ENCODE measurements at regions not wholly inside any gene's neighbourhood (a gene's known extent, or its start where the extent isn't known, plus 50 kb on each side); places are given as distances from the start of the nearest gene placed in this dataset.
"Not testable (repeated sequence)": the region's sequence is repeated elsewhere in the genome, so short reads cannot be mapped to it uniquely, and the experiment has no call there.

DNA sequence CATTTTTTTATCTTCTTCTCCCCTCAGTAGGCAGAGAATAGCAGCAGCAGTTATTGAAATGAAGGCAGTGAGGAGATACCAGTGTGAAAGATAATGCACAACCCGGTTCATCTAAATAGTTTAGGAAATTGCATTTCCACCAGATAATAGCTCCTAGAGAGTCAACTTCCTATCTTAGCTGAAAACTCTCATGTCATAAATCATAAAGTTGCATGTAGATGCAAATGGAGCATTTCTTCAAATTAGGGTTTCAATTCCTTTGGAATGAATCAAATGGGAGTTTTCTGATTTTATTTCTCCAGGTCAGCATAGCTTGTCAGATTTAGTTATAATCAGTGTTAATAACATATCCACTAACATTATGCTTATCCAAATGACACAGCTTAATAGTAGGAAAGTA is 335.3 kb downstream of the CNTNAP4 start:
- DNase-seq, result no peak

DNA sequence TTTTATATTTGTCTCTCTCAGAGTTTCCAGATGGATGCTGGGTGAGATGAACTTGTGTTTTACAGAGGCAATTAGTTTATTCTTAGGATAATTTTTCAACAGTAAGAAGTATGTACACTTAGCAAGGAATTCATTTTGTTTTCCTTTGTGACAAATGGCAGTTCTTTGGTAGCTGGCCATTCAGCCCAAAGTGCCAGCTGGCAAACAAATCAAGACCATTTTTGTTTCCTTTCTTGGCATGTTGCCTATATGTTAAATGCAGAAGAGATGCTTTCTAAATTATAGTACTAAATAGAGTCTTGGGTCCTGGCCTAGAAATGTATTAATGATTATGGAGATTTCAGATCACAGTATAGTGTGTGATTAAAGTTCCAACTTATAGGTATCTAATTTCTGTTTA is 337.1 kb downstream of the CNTNAP4 start:
- peak; percentile 38 for DNase-seq

DNA sequence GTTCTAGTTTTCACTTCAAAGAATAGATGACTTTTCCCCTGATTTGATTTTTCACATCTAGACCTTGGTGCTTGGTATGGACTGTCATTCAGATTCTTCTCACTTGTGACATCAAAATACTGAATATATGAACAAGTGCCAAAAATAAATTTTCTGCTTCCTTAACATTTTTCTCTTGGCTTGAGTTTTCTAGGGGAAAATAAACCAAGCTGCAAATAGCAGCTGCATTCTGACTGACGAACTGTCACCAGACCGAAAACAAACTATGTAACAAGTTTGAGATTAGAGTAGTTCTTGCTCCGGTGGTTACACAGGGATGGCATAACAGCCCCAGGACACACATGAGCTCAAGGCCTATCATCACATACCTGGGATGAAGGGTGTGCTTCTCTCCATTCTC is 345.7 kb downstream of the CNTNAP4 start:
- DNase-seq, result no peak

DNA sequence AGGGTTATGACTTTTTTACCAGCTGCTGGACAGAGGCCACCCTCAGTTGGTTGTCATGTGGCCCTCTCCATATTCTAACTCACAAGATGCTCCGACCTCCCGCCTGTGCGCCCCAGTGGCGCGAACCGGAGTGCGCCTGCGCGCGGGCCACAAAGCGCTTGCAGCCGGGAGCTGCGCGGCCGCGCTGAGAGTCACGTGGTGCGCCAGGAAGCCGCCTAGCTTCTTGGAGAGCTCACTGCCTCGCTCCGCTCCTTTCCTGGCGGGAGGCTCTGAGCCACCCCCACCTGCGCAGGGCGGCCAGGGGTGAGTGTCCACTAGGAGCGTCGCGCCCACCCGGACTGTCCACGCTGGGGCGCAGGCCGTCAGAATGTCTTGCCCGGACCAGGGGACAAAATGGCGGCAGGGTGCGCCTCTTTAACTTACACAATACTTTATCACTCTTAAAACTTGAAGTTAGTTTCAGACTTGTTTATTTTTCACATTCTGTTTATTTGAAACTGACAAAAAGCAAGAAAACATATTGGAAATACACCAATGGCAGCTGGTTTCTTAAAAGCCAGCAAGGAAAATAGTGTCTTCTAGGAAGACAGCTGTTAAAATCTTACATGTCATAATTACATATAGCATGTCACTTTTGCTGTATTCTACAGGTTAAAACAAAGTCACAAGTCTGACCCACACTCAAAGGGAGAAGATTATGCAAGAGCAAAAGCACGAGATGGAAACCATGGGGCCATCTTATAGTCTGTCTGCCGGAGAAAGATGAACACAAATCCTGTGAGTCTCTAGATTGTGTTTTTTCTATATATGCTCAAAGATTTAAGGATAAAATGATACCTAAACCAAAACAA is 357.9 kb downstream of the CNTNAP4 start:
- DNase-seq, result no peak

- no peak for DNase-seq
Measured at GRCh38 chr16:76639685-76640289, 362.6 kb downstream of the CNTNAP4 start.

DNA sequence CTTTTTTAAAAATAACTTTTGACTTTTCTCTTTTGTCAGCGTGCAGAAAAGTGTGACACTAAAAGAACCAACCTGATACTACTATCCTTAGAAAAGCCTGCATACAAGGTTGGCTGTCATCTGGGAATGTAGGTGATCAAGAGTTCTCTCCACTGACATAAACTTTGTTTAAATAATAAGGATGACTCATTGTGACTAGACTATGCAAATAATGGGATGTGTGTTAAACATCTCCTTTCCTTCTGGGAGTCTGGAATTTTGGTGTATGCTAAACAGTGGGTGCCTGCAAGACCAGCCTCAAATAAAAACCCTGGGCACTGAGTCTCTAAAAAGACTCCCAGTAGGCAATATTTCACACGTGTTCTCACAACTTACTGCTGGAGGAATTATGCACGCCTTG is 373.4 kb downstream of the CNTNAP4 start:
- no peak for DNase-seq

GRCh38 chr16:76653390-76654026 is 376.3 kb downstream of the CNTNAP4 start:
- peak; percentile 46 for DNase-seq

DNA sequence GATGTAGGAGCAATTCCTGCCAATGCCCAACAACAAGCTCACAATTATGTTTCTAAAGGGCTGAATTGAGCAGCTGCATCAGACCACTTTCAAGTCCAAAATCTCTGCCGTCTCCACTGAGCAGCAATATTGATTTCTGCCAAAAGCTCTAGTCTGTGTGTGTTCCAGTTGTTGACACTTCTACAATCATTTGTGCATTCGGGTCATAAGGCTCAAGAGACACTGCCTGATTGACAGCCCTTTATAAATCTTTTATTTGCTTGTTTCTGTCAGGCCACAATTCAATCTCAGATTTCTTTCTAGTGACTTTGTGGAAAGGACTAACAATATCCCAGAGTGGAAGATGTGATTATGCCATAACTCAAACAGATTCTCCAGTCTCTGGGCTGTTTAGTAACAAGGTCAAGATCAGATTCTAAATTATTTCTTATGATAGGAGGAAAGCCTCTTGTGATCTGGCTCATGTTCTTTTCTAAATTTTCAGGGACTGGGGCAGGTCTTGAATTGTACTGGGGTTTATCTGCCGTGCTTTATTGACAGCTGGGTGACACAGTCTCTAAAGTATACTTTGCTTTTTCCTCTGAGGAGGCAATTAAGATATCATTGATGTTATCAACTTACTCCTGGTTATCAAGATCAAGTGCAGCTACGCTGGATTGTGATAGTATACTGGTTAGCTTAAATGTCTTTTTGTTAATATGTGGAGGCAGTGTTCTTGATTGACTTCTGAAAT is 377.1 kb downstream of the CNTNAP4 start:
- no peak for DNase-seq

DNA sequence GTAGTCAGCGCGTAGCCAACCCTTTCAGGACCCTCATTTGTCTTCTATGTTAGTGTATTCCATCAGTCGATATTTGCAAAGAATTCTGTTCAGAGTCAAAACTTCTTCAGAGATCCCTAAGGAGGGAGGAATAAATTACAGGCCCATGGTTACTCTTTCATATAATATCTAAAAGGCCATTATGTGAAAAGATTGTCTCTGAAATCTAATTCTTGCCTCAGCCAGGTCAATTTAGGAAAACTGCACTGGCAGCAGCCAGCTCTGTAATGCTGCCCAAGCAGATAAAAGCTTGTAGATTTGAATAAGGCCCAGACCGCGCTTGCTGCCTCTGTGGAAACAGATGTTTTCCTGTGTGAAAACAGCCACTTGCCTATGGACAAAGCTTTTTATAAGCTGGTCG is 379.8 kb downstream of the CNTNAP4 start:
- DNase-seq, result no peak

- DNase-seq, result no peak
Measured at GRCh38 chr16:76661691-76662235, 384.6 kb downstream of the CNTNAP4 start.

DNA sequence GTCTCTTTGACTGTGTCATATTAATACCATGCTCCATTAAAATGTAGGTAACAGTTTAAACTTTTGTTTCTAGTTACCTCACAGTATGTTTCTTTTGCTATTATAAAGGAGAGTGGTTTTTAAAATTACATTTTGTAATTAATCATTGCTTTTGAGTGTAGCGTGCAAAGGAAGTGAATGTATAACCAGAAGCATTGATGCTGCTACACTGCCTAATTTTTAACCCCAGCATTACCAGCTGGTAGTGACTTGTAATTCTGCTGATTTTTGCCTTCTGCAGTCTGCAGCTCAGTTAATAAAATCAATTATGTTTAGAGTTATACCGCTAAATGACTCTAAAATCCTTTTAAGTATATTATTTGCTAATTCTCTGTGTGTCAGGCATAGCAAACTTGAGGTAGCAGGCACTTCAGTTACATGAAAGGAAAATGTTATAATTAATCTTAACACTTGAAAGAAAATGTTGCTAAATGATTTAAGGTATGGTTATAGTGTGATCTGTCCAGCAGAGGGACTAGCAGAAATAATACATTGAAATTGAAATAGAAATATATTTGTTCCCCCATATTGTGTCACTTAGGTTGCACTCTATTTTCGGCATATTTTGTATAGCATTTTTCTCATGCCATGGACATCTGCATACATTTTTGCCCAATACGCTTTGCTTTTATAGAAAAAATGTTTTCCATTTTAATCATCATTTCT is 388.5 kb downstream of the CNTNAP4 start:
- DNase-seq, result no peak

DNA sequence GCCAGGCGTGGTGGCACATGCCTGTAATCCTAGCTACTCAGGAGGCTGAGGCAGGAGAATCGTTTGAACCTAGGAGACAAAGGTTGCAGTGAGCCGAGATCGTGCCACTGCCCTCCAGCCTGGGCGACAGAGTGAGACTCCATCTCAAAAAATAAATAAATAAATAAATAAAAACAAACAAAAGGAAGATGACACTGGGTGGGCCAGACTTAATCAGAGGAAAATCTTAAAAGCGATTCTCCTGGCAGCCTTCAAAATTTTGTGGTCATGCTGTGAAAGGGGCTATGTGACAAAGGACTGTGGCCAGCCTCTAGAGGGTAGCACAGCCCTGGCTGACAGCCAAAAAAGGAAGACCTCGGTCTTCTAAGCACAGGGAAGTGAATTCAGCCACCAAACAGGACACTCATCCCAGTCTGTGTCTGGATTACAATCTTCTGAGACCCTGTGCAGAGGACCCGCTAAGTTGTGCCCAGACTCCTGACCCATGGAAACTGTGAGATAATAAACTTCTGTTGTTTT is 391.1 kb downstream of the CNTNAP4 start:
- no peak for DNase-seq

DNA sequence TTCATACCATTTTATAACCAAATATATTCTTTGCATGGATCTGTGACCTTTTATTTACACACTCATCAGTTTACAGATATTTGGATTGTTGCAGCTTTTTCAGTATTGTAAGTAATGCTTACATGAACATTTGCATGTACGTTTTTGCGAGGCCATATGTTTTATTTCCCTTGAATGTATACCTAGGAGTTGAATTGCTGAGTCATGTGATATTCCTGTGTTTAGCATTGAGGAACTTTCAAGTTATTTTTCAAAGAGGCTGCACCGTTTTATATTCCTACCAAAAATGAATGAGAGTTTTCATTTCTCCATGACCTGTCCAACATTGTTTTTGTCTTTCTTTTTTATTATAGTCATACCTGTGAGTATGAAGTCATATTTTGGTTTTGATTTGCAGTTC is 392.1 kb downstream of the CNTNAP4 start:
- DNase-seq, result no peak

DNA sequence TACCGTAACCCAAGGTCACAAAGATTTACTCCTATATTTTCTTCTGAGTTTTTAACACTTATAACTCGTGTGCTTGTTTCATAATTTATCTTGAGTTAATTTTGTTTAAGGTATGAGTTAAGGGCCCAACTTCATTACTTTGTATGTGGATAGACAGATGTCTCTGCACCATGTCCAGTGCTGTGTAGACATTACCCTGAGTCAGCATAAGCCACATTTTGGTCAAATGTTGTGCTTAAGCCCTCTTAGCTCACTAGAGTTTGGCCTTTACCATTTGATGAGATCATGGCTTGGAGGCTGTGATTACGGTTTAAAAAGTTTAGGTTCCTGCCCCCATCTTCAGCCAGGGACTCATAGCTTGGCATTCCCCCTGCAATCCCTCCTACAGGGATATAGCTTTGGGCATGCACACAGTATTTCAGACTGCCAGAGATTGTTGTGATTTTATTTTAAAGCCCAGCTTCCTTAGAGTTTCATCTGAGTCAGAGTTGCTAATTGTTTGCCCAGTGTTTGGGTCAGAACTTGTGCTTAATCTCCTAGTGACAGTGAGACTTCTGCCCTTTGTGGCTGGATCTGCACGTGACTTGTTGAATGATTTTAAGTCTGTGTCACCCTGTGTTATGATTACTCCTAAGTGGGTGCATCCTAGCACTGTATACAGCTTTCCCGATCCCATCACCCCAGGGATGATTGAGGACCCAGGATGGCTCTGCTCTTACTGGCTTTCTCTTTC is 393.1 kb downstream of the CNTNAP4 start:
- DNase-seq, result no peak

DNA sequence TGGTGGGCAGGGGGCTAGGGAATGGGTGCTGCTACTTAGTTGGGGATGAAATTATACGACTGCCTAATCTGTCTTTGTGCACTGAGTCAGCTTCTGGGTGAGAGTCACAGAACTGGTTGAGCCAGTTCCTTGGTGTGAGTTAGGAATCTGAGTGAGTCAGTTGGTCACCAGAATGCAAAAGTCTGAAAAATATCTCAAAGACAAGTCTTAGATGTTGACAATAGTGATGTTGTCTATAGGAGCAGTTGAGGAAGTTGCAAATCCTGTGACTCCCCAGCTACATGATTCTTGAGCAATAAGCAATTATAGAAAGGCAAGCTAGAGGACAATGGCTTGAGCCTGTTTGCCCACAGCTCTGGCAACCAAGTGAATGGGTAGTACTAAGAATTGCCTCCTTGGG is 399.2 kb downstream of the CNTNAP4 start:
- DNase-seq, result no peak

GRCh38 chr16:76681296-76681695 is 404.1 kb downstream of the CNTNAP4 start:
- no peak for DNase-seq

GRCh38 chr16:76683051-76683450 is 405.9 kb downstream of the CNTNAP4 start:
- DNase-seq, result no peak

GRCh38 chr16:76696876-76697275 is 419.7 kb downstream of the CNTNAP4 start:
- no peak for DNase-seq

DNA sequence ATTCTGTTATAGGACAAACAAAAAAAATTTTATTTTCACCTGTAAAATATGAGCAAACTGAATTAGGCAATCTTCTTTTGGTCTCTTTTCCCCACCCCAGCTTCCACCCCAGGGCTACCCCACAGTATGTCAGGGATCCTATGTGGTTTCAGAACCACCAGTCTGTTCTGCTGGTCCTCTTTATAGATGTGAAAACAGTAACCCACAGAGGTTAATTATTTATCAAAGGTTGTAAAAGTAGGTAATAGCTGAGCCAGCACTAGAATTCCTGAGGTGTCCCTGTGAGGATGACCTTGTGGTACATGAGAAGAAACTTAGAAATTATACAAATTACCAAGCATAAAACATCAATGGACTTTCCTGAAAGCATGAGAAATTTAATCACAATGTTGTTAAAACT is 428.7 kb downstream of the CNTNAP4 start:
- no peak for DNase-seq

- no peak for DNase-seq
Measured at GRCh38 chr16:76713191-76713590, 436.0 kb downstream of the CNTNAP4 start.

DNA sequence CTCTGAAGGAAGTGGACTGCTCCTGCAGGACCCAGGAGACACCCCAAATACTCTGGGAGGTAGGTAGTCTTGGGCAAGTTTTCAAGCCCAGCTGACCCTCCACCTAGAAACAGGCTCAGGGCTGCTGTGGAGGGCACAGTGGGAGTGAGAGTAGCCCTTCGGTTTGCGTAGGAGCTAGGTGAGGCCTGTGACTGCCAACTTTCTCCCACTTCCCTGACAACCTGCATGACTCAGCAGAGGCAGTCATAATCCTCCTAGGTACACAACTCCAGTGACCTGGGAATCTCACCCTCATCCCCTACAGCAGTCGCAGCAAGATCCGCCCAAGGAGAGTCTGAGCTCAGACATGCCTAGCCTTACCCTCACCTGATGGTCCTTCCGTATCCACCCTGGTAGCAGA is 439.1 kb downstream of the CNTNAP4 start:
- DNase-seq, result not testable (repeated sequence)
